Chondrocyte (in vitro differentiated cells): ENCODE measurements at regions not wholly inside any gene's neighbourhood (a gene's known extent, or its start where the extent isn't known, plus 50 kb on each side); places are given as distances from the start of the nearest gene placed in this dataset.

Experiments used
- DNase-seq: peaks from one replicate; pipeline ENCODE4 v3.0.0; 2021; ENCODE audit warnings: mixed read lengths, low spot score
- H3K27ac Mint-ChIP-seq: one replicate; pipeline ENCODE4 v1.8.0; 2021; ENCODE audit warnings: mild to moderate bottlenecking, moderate library complexity, mixed read lengths; ENCODE audit not compliant: unreplicated experiment
- H3K27me3 Mint-ChIP-seq: 2 replicates; pipeline ENCODE4 v1.8.0; 2021; ENCODE audit warnings: low read depth, mixed read lengths
- H3K36me3 Mint-ChIP-seq: 2 replicates; pipeline ENCODE4 v1.8.0; 2021; ENCODE audit warnings: low read depth, mixed read lengths
- H3K4me1 Mint-ChIP-seq: 2 replicates; pipeline ENCODE4 v1.8.0; 2021; ENCODE audit warnings: low read depth, mild to moderate bottlenecking, mixed read lengths
- H3K4me3 Mint-ChIP-seq: one replicate; pipeline ENCODE4 v1.8.0; 2021; ENCODE audit warnings: mild to moderate bottlenecking, moderate library complexity, mixed read lengths; ENCODE audit not compliant: unreplicated experiment
- H3K9me3 Mint-ChIP-seq: 2 replicates; pipeline ENCODE4 v1.8.0; 2021; ENCODE audit warnings: low read depth, mixed read lengths
- TF ChIP-seq, protein P1 (sequence below): fragments of 200-600 bp; sonication (generic); IDR thresholded peaks from 2 replicates; pipeline ENCODE4 v1.5.0; 2021; ENCODE audit warnings: antibody characterized with exemption, mild to moderate bottlenecking, moderate library complexity

DNA sequence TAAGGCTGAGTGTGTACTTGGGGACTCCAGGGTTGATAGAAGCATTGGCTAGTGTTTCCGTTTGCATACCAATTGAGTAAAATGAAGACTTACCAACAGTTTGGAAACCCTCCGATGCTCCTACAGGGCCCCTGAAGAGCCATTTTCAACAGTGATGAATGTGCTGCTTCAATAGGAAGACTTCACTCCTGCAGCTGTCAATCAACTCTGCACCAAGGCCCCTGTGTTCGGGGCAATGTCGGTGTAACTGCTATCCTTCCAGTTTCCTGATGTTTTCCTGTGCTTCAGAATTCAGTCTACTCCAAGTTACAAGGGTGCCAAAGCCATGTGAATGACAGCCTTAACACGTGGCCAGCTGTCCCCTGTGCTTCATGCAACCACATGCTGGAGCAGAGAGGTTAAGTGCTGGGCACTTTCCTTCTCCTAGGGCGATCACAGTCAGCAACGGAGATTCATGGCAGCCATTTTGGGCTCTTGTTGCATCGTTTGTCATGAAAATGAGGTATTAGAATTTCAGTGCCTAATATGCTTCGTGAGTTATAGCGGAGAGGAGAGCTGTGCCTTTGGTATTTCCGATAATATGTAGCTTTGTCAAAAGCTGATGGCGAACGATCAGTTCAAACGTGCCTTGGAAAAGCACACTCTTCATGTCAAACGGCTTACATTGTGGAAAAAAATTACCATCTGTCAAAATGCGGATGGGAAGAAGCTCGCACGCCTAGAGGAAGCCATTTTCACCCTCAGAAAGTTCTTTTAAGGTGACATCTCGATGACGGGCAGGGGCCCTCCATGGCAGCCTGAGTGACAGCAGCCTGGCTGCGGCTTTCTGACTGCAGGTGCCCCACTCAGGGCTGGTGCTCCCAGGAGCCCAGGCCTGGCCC is 287.8 kb downstream of the ACTR3B start:
- TF ChIP-seq, protein P1, sequence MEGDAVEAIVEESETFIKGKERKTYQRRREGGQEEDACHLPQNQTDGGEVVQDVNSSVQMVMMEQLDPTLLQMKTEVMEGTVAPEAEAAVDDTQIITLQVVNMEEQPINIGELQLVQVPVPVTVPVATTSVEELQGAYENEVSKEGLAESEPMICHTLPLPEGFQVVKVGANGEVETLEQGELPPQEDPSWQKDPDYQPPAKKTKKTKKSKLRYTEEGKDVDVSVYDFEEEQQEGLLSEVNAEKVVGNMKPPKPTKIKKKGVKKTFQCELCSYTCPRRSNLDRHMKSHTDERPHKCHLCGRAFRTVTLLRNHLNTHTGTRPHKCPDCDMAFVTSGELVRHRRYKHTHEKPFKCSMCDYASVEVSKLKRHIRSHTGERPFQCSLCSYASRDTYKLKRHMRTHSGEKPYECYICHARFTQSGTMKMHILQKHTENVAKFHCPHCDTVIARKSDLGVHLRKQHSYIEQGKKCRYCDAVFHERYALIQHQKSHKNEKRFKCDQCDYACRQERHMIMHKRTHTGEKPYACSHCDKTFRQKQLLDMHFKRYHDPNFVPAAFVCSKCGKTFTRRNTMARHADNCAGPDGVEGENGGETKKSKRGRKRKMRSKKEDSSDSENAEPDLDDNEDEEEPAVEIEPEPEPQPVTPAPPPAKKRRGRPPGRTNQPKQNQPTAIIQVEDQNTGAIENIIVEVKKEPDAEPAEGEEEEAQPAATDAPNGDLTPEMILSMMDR, result no peak
- peaks cover 26% of the 10 kb centered on the region for H3K9me3 Mint-ChIP-seq
- H3K27ac Mint-ChIP-seq, result no peak overlapping the region
- H3K36me3 Mint-ChIP-seq, result no peaks in the 10 kb centered on the region
- no peak overlapping the region for H3K4me3 Mint-ChIP-seq
- no peaks in the 10 kb centered on the region for H3K4me1 Mint-ChIP-seq
- DNase-seq, result no peak
- no peaks in the 10 kb centered on the region for H3K27me3 Mint-ChIP-seq

DNA sequence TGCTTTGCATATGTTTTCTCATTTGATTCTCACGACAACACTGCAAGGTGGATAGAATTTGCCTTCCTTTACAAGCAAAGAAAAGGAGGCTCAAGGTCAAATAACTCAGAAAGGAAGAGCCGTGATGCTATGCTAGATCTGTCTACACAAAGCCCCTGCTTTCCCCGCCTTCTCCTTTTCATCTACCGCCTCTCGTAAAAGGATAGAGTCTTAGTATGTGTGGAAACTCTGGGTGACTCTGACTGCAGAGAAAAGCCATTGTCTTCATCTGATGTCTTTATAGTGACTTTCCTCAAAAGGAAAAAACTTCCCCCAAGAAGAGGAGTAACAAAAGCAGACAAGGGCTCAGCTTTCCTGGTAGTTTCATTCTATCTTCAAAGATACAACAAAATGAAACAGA is 292.7 kb downstream of the ACTR3B start:
- Mint-ChIP-seq H3K27me3 (no peaks in the 10 kb centered on the region), H3K9me3 (peaks cover 26% of the 10 kb centered on the region), H3K4me1 (no peaks in the 10 kb centered on the region)

DNA sequence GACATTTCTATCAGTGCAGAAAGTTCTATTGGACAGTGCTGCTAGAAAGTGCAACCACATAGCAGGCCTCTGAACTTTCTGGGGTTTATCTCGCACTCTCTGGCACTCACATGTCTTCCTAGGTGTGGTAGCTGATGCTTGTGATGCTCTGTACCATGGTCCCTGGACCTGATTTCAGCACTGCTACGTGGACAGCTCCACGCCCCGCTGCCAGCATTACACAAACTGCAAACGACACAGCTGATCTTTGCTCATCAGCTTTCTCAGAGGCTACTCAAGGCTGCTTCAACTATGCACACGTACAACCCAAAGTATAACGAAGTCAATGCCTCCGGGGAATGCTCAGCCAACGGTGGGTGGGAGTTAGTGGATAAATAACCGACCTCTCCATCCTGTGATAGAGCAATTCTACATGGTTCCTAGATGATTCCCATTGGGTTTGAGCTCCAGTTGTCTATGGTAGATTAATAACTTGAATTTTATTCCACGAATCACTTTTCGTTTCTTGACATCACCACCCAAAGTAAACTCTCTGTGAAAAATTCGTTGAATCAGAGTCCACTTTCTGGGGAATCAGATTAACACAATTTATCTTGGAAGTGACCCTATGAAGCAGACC is 302.5 kb downstream of the ACTR3B start:
- TF ChIP-seq, protein P1, result no peak
- Mint-ChIP-seq H3K27ac (no peak overlapping the region), H3K4me1 (no peaks in the 10 kb centered on the region), H3K27me3 (no peaks in the 10 kb centered on the region), H3K36me3 (no peaks in the 10 kb centered on the region), H3K4me3 (no peak overlapping the region), H3K9me3 (peaks cover 48% of the 10 kb centered on the region)
- DNase-seq, result no peak

More for the DNA sequence above, 292.7 kb downstream of the ACTR3B start:
- TF ChIP-seq, protein P1, result no peak
- Mint-ChIP-seq H3K36me3 (no peaks in the 10 kb centered on the region), H3K27ac (no peak overlapping the region), H3K4me3 (no peak overlapping the region)
- no peak for DNase-seq

DNA sequence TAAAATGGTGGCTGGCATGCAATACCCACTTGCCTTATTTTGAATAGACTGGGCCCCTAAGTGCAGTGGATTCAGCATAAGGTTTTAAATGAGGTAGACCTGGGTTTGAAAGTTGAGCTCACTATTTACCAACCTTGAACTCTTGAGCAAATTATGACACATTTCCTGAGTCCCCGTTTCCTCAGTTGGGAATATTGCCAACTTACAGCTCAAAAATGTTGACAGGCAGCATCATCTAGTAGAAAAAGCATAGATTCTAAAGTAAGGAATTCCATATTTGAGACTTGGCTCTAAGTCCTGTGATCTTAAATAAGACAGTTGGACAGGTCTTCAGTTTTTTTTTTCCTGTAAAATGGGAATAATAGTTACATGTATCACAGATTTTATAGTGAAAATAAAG is 305.5 kb downstream of the ACTR3B start:
- Mint-ChIP-seq H3K9me3 (peaks cover 48% of the 10 kb centered on the region), H3K4me1 (no peaks in the 10 kb centered on the region), H3K27me3 (no peaks in the 10 kb centered on the region), H3K27ac (no peak overlapping the region), H3K36me3 (no peaks in the 10 kb centered on the region), H3K4me3 (no peak overlapping the region)
- no peak for DNase-seq
- TF ChIP-seq, protein P1, result no peak

DNA sequence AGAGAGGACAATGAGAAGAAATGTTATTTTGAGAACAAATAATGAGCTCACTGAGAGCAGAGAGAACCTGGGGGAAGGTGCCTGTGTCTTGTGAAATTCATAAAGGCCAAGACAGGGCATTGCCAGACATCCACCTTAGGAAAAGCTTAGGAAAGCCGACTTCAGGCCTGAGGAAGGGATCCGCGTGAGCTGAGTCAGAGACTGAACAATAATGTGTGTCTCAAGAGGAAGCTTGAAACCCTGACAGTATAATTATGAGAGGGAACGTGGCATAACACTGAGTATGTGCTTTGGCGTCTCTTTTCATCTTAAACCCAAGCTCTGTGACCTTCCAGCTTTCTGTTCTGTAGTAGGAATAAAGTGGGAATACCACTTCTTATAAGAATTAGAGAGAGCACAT is 307.2 kb downstream of the ACTR3B start:
- no peaks in the 10 kb centered on the region for H3K4me1 Mint-ChIP-seq
- H3K9me3 Mint-ChIP-seq, result peaks cover 37% of the 10 kb centered on the region
- no peak for DNase-seq
- TF ChIP-seq, protein P1, result no peak
- no peaks in the 10 kb centered on the region for H3K27me3 Mint-ChIP-seq
- H3K36me3 Mint-ChIP-seq, result no peaks in the 10 kb centered on the region
- H3K4me3 Mint-ChIP-seq, result no peak overlapping the region
- no peak overlapping the region for H3K27ac Mint-ChIP-seq
